Osteoblast (primary cell): ENCODE measurements at regions not wholly inside any gene's neighbourhood (a gene's known extent, or its start where the extent isn't known, plus 50 kb on each side); places are given as distances from the start of the nearest gene placed in this dataset.

ENCODE experiments used
- DNase-seq: peaks from one replicate; pipeline ENCODE4 v3.0.0; 2011; ENCODE audit warnings: low spot score, mixed read lengths; ENCODE audit not compliant: insufficient read length; ENCODE audit errors: missing footprints
- H2AFZ ChIP-seq: 2 replicates; pipeline ENCODE4 v1.6.0; 2011; ENCODE audit warnings: mild to moderate bottlenecking, low read length
- H3K27ac ChIP-seq: 2 replicates; pipeline ENCODE4 v1.5.1; 2011; ENCODE audit warnings: mild to moderate bottlenecking, low read depth, low read length, moderate library complexity
- H3K27me3 ChIP-seq: 2 replicates; pipeline ENCODE4 v1.6.0; 2012; ENCODE audit warnings: mild to moderate bottlenecking, control low read depth, inconsistent platforms, low read length, moderate library complexity; ENCODE audit not compliant: insufficient read depth
- H3K36me3 ChIP-seq: 2 replicates; pipeline ENCODE4 v1.5.1; 2011; ENCODE audit warnings: mild to moderate bottlenecking, low read length, control low read depth, moderate library complexity; ENCODE audit not compliant: insufficient read depth
- H3K4me1 ChIP-seq: 2 replicates; pipeline ENCODE4 v1.5.1; 2011; ENCODE audit warnings: mild to moderate bottlenecking, low read length, control low read depth, moderate library complexity; ENCODE audit not compliant: insufficient read depth
- H3K4me2 ChIP-seq: 2 replicates; pipeline ENCODE4 v1.6.0; 2011; ENCODE audit warnings: mild to moderate bottlenecking, low read length; ENCODE audit not compliant: insufficient read depth
- H3K4me3 ChIP-seq: fragments of 200-600 bp; sonication (generic); 3 replicates; pipeline ENCODE4 v1.5.1; 2012; ENCODE audit warnings: mild to moderate bottlenecking, low read length, inconsistent platforms; ENCODE audit not compliant: insufficient read depth
- H3K79me2 ChIP-seq: 2 replicates; pipeline ENCODE4 v1.6.0; 2012; ENCODE audit warnings: mild to moderate bottlenecking, low read length, control low read depth, inconsistent platforms; ENCODE audit not compliant: insufficient read depth
- H3K9me3 ChIP-seq: 2 replicates; pipeline ENCODE4 v1.5.1; 2011; ENCODE audit warnings: low read depth, low read length, control low read depth
- H4K20me1 ChIP-seq: 2 replicates; pipeline ENCODE4 v1.6.0; 2012; ENCODE audit warnings: mild to moderate bottlenecking, low read length, control low read depth; ENCODE audit not compliant: insufficient read depth
- CTCF ChIP-seq: IDR thresholded peaks from 2 replicates; pipeline ENCODE4 v1.5.1; 2011; ENCODE audit warnings: mild to moderate bottlenecking, low read depth, low read length, moderate library complexity; ENCODE audit errors: extremely low read depth

GRCh38 chr6:115554060-115554459 lies 506.6 kb downstream of the FRK start:
- Histone ChIP-seq H3K27me3 (no peaks in the 10 kb centered on the region), H4K20me1 (no peaks in the 10 kb centered on the region), H3K4me3 (no peak overlapping the region), H3K36me3 (no peaks in the 10 kb centered on the region), H2AFZ (no peak overlapping the region), H3K9me3 (no peaks in the 10 kb centered on the region), H3K27ac (no peak overlapping the region), H3K79me2 (no peaks in the 10 kb centered on the region), H3K4me1 (no peaks in the 10 kb centered on the region), H3K4me2 (no peak overlapping the region)
- no peak for TF ChIP-seq CTCF
- DNase-seq, result no peak

GRCh38 chr6:115551527-115551926 lies 509.2 kb downstream of the FRK start:
- no peaks in the 10 kb centered on the region for H3K79me2 ChIP-seq
- no peak overlapping the region for H2AFZ ChIP-seq
- H3K9me3 ChIP-seq, result no peaks in the 10 kb centered on the region
- no peaks in the 10 kb centered on the region for H3K4me1 ChIP-seq
- no peaks in the 10 kb centered on the region for H4K20me1 ChIP-seq
- DNase-seq, result no peak
- H3K27ac ChIP-seq, result no peak overlapping the region
- H3K4me2 ChIP-seq, result no peak overlapping the region
- no peaks in the 10 kb centered on the region for H3K27me3 ChIP-seq
- TF ChIP-seq CTCF, result no peak
- no peak overlapping the region for H3K4me3 ChIP-seq
- H3K36me3 ChIP-seq, result no peaks in the 10 kb centered on the region

- H2AFZ ChIP-seq, result no peak overlapping the region
- no peaks in the 10 kb centered on the region for H3K4me1 ChIP-seq
- DNase-seq, result no peak
- H3K79me2 ChIP-seq, result no peaks in the 10 kb centered on the region
- no peak for TF ChIP-seq CTCF
- H3K27ac ChIP-seq, result no peak overlapping the region
- no peaks in the 10 kb centered on the region for H4K20me1 ChIP-seq
- H3K4me3 ChIP-seq, result no peak overlapping the region
- H3K27me3 ChIP-seq, result no peaks in the 10 kb centered on the region
- no peaks in the 10 kb centered on the region for H3K9me3 ChIP-seq
- H3K4me2 ChIP-seq, result no peak overlapping the region
- H3K36me3 ChIP-seq, result no peaks in the 10 kb centered on the region
Measured at GRCh38 chr6:115545672-115545986, 515.1 kb downstream of the FRK start.

- H2AFZ ChIP-seq, result no peak overlapping the region
- peak; percentile 36 for DNase-seq
Measured at GRCh38 chr6:115544765-115545671, 515.7 kb downstream of the FRK start.

More at GRCh38 chr6:115544765-115545671, 515.7 kb downstream of the FRK start:
- H3K36me3 ChIP-seq, result no peaks in the 10 kb centered on the region
- no peaks in the 10 kb centered on the region for H4K20me1 ChIP-seq
- no peaks in the 10 kb centered on the region for H3K9me3 ChIP-seq
- no peak overlapping the region for H3K4me2 ChIP-seq
- no peaks in the 10 kb centered on the region for H3K79me2 ChIP-seq
- H3K4me1 ChIP-seq, result no peaks in the 10 kb centered on the region
- TF ChIP-seq CTCF, result no peak
- H3K27ac ChIP-seq, result no peak overlapping the region
- no peak overlapping the region for H3K4me3 ChIP-seq
- H3K27me3 ChIP-seq, result no peaks in the 10 kb centered on the region
